ENCODE measurements at regions not wholly inside any gene's neighbourhood (a gene's known extent, or its start where the extent isn't known, plus 50 kb on each side); places are given as distances from the start of the nearest gene placed in this dataset.
"Not testable (repeated sequence)": the region's sequence is repeated elsewhere in the genome, so short reads cannot be mapped to it uniquely, and the experiment has no call there.

- not testable (repeated sequence) for TF ChIP-seq CTCF (IDR thresholded peaks at IDR 0.05; ENCODE audit: low read depth, low read length); EZH2phosphoT487 (IDR thresholded peaks at IDR 0.05; ENCODE audit: low read depth)
Measured at GRCh38 chr16:88150456-88151128, 199.4 kb downstream of the BANP start.
